Nephron (organoid): ENCODE measurements at regions not wholly inside any gene's neighbourhood (a gene's known extent, or its start where the extent isn't known, plus 50 kb on each side); places are given as distances from the start of the nearest gene placed in this dataset.

Experiments
- H3K27ac Mint-ChIP-seq, 3 experiments: 2 replicates each; pipeline ENCODE4 v1.8.0; 2020; ENCODE audit warnings: mixed read lengths in 3 of 3, mild to moderate bottlenecking in 2 of 3, moderate library complexity in 1 of 3
- H3K27me3 Mint-ChIP-seq: 2 replicates; pipeline ENCODE4 v1.8.0; 2021; ENCODE audit warnings: low read depth, mild to moderate bottlenecking, moderate library complexity, mixed read lengths
- H3K36me3 Mint-ChIP-seq: 2 replicates; pipeline ENCODE4 v1.8.0; 2020; ENCODE audit warnings: low read depth, mixed read lengths
- H3K4me1 Mint-ChIP-seq: 2 replicates; pipeline ENCODE4 v1.8.0; 2020; ENCODE audit warnings: mixed read lengths
- H3K4me3 Mint-ChIP-seq, 3 experiments: 2 replicates each; pipeline ENCODE4 v1.8.0; 2020; ENCODE audit warnings: mild to moderate bottlenecking in 3 of 3, mixed read lengths in 3 of 3, moderate library complexity in 2 of 3
- H3K9me3 Mint-ChIP-seq: 2 replicates; pipeline ENCODE4 v1.8.0; 2020; ENCODE audit warnings: mixed read lengths
- CTCF ChIP-seq, 3 experiments: fragments of 200-600 bp; sonication (generic); IDR thresholded peaks; one replicate each; pipeline ENCODE4 v1.5.0; 2021; ENCODE audit warnings: antibody characterized with exemption in 3 of 3; ENCODE audit not compliant: unreplicated experiment in 3 of 3

GRCh38 chr2:15724235-15724634 lies 132.6 kb downstream of the DDX1 start:
- no peaks in the 10 kb centered on the region for H3K9me3 Mint-ChIP-seq
- peak overlapping the region in 1 of 3 experiments; percentile 60 for H3K27ac Mint-ChIP-seq
- H3K36me3 Mint-ChIP-seq, result no peaks in the 10 kb centered on the region
- peaks cover 30% of the 10 kb centered on the region for H3K4me1 Mint-ChIP-seq
- TF ChIP-seq CTCF (IDR thresholded peaks at IDR 0.05; ENCODE audit: unreplicated experiment in 3 of 3), result no peak
- no peak overlapping the region for H3K4me3 Mint-ChIP-seq
- peaks cover 31% of the 10 kb centered on the region for H3K27me3 Mint-ChIP-seq

- H3K27me3 Mint-ChIP-seq, result peaks cover 27% of the 10 kb centered on the region
- peak overlapping the region in 1 of 3 experiments; percentile 2 for H3K27ac Mint-ChIP-seq
- H3K4me1 Mint-ChIP-seq, result peaks cover 40% of the 10 kb centered on the region
- no peaks in the 10 kb centered on the region for H3K36me3 Mint-ChIP-seq
- H3K9me3 Mint-ChIP-seq, result no peaks in the 10 kb centered on the region
- no peak for TF ChIP-seq CTCF (IDR thresholded peaks at IDR 0.05; ENCODE audit: unreplicated experiment in 3 of 3)
- H3K4me3 Mint-ChIP-seq, result no peak overlapping the region
Measured at GRCh38 chr2:15725101-15725781, 133.6 kb downstream of the DDX1 start.

GRCh38 chr2:15725782-15726112 lies 134.1 kb downstream of the DDX1 start:
- H3K27ac Mint-ChIP-seq, result no peak overlapping the region
- peaks cover 45% of the 10 kb centered on the region for H3K4me1 Mint-ChIP-seq
- no peaks in the 10 kb centered on the region for H3K36me3 Mint-ChIP-seq
- H3K9me3 Mint-ChIP-seq, result no peaks in the 10 kb centered on the region
- H3K27me3 Mint-ChIP-seq, result peaks cover 27% of the 10 kb centered on the region
- H3K4me3 Mint-ChIP-seq, result no peak overlapping the region
- TF ChIP-seq CTCF (IDR thresholded peaks at IDR 0.05; ENCODE audit: unreplicated experiment in 3 of 3), result no peak

- Mint-ChIP-seq H3K27ac (no peak overlapping the region), H3K4me1 (peaks cover 51% of the 10 kb centered on the region), H3K27me3 (peaks cover 33% of the 10 kb centered on the region), H3K4me3 (no peak overlapping the region), H3K9me3 (no peaks in the 10 kb centered on the region), H3K36me3 (no peaks in the 10 kb centered on the region)
- TF ChIP-seq CTCF (IDR thresholded peaks at IDR 0.05; ENCODE audit: unreplicated experiment in 3 of 3), result no peak
Measured at GRCh38 chr2:15726321-15727057, 134.8 kb downstream of the DDX1 start.

GRCh38 chr2:15727396-15728244 lies 136.0 kb downstream of the DDX1 start:
- H3K9me3 Mint-ChIP-seq, result no peaks in the 10 kb centered on the region
- H3K4me3 Mint-ChIP-seq, result no peak overlapping the region
- no peaks in the 10 kb centered on the region for H3K36me3 Mint-ChIP-seq
- TF ChIP-seq CTCF (IDR thresholded peaks at IDR 0.05; ENCODE audit: unreplicated experiment in 3 of 3), result no peak
- H3K27ac Mint-ChIP-seq, result no peak overlapping the region
- peaks cover 56% of the 10 kb centered on the region for H3K4me1 Mint-ChIP-seq
- peaks cover 33% of the 10 kb centered on the region for H3K27me3 Mint-ChIP-seq
